ENCODE measurements at regions not wholly inside any gene's neighbourhood (a gene's known extent, or its start where the extent isn't known, plus 50 kb on each side); places are given as distances from the start of the nearest gene placed in this dataset.

- TF ChIP-seq, protein P1, sequence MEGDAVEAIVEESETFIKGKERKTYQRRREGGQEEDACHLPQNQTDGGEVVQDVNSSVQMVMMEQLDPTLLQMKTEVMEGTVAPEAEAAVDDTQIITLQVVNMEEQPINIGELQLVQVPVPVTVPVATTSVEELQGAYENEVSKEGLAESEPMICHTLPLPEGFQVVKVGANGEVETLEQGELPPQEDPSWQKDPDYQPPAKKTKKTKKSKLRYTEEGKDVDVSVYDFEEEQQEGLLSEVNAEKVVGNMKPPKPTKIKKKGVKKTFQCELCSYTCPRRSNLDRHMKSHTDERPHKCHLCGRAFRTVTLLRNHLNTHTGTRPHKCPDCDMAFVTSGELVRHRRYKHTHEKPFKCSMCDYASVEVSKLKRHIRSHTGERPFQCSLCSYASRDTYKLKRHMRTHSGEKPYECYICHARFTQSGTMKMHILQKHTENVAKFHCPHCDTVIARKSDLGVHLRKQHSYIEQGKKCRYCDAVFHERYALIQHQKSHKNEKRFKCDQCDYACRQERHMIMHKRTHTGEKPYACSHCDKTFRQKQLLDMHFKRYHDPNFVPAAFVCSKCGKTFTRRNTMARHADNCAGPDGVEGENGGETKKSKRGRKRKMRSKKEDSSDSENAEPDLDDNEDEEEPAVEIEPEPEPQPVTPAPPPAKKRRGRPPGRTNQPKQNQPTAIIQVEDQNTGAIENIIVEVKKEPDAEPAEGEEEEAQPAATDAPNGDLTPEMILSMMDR (IDR thresholded peaks at IDR 0.05): no peak
- TF ChIP-seq EZH2 (IDR thresholded peaks at IDR 0.05; ENCODE audit: borderline replicate concordance, insufficient read depth, low read depth, low read length, poor library complexity, severe bottlenecking): no peak
Measured at GRCh38 chr13:60226507-60226906, 62.8 kb upstream of the DIAPH3 start.

All from B cell (primary cell).